ENCODE measurements at regions not wholly inside any gene's neighbourhood (a gene's known extent, or its start where the extent isn't known, plus 50 kb on each side); places are given as distances from the start of the nearest gene placed in this dataset.
"Not testable (repeated sequence)": the region's sequence is repeated elsewhere in the genome, so short reads cannot be mapped to it uniquely, and the experiment has no call there.

- DNase-seq: no peak
These were observed 161.8 kb upstream of the RGS6 start for GRCh38 chr14:71770431-71770830.

- DNase-seq: not testable (repeated sequence)
These were observed 160.8 kb upstream of the RGS6 start for GRCh38 chr14:71771421-71771820.

GRCh38 chr14:71771996-71772395 lies 160.2 kb upstream of the RGS6 start:
- DNase-seq: not testable (repeated sequence)

GRCh38 chr14:71773898-71774481 lies 158.2 kb upstream of the RGS6 start:
- peak; percentile 17 for DNase-seq

DNA sequence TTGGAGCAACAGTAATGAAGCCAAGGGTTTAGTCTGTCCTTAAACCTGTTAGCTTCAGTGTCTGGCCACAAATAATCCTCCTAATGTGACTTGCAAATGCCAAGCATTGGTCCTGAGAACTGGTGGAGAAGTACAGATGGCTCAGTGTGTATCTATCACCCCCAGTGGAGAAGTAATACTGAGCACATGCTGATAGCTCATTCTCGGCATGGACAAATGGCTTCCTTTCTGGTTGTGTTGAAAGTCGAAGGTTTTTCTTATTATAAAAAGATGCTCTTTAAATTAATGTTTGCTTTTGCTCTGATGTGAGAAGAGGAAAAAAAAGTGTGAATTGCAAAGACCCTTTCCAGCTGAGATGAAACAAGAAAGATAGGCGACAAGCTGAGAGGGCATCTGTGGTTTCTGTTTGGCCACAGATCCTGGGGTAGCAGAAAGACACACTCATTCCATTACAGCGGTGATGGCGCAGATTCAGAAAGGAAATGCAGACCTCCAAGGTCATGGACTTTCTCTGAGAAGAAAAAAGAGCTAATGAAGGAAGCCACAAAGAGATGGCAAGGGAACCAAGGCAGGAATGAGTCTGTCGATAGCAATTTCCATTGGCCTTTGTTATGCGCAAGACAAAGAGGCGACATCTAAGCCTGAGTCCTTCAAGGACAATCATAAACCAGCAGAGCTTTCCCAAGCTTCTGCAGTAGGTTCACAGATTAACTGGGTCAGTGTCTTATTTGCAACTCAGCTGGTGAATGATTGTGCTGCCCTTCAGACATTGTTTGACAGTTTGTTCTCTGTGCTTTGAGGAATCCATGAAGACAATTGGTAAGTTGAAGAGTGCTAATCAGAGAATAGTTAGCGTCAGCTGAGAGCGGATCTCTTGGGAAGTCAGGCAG lies 155.5 kb upstream of the RGS6 start:
- DNase-seq: peak; percentile 16

DNA sequence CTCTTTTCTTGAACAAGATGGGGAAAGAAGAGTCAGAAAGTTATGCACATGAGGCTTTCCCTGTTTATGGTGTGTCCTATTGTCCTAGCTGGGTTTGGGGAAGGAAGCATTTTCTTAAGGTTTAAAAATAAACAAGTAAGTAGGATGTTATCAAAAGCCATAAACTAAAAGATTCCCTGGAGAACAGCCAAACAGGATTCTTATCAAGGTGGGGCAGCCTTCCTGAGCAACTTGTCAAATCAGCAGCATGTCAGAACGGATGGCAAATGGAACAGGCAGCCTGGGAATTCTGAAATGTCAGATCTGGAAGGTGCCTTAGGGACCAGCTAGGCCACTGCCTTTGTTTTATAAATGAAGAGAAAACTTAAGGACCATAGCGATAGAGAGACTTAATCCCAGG lies 152.2 kb upstream of the RGS6 start:
- no peak for DNase-seq

GRCh38 chr14:71780822-71781221 lies 151.4 kb upstream of the RGS6 start:
- DNase-seq: no peak

GRCh38 chr14:71783088-71783487 lies 149.1 kb upstream of the RGS6 start:
- no peak for DNase-seq

GRCh38 chr14:71783786-71784185 lies 148.4 kb upstream of the RGS6 start:
- DNase-seq: no peak

DNA sequence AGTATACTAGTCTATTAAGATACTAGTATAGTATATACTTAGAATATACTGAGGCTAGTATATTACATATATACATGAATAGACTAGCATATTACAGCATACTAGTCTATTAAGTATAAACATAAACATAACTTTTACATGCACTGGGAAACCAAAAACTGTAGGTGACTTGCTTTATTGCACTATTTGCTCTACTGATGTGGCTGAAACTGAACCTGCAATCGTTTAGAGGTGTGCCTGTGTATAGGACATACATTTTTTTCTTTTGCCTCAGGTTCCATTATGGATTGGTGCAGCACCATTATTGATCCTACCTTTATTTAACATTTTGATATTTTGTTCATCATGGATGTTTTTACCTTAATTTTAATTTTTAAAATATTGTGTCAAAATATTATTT lies 143.2 kb upstream of the RGS6 start:
- no peak for DNase-seq

- no peak for DNase-seq
These were observed 132.4 kb upstream of the RGS6 start for GRCh38 chr14:71799841-71800240.

DNA sequence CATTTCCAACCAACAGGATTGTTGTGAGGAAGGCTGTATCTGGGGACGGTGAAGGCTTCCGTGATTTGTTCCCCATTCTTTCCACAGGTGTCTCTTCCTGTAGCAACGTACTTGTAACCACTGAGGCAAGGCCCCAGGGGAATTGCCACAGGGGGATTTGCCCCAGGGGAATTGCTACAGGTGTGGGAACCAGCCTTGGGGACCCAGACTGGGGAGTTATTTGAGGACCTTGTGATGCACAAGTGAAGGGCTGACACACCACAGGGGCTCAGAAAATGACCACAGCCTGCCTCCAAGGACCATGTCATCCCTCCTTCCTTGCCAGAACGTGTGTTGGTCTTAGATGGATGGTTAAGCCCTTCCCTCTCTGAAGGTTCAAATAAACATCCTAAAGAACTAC lies 131.4 kb upstream of the RGS6 start:
- no peak for DNase-seq

GRCh38 chr14:71803539-71804260 lies 128.5 kb upstream of the RGS6 start:
- no peak for DNase-seq

DNA sequence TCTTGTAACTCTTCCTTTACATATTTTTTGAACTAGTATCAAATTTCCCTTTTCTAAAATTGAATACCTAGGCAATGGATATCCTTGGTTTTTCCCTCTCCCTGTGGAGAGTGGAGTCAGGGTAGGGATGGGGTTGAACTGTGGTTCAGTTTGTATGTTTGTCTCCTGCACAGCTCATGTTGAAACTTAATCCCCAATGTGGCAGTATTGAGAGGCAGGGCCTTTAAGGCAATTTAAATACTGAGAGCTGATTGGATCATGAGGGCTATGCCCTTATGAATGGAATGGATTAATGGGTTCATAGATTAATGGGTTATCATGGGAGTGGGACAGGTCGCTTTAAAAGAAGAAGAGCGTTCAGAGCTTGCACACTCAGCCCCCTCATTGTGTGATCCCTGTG lies 127.2 kb upstream of the RGS6 start:
- no peak for DNase-seq

DNA sequence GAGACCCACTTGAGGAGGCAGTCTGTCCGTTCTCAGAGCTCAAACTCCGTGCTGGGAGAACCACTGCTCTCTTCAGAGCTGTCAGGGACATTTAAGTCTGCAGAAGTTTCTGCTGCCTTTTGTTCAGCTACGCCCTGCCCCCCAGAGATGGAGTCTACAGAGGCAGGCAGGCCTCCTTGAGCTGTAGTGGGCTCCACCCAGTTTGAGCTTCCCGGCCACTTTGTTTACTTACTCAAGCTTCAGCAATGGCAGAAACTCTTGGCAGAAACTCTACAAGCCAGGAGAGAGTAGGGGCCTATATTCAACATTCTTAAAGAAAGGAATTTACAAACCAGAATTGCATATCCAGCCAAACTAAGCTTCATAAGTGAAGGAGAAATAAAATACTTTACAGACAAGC lies 125.2 kb upstream of the RGS6 start:
- not testable (repeated sequence) for DNase-seq

DNA sequence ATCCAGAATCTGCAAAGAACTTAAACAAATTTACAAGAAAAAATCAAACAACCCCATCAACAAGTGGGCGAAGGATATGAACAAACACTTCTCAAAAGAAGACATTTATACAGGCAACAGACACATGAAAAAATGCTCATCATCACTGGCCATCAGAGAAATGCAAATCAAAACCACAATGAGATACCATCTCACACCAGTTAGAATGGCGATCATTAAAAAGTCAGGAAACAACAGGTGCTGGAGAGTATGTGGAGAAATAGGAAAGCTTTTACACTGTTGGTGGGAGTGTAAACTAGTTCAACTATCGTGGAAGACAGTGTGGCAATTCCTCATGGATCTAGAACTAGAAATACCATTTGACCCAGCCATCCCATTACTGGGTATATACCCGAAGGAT lies 121.4 kb upstream of the RGS6 start:
- DNase-seq: not testable (repeated sequence)

DNA sequence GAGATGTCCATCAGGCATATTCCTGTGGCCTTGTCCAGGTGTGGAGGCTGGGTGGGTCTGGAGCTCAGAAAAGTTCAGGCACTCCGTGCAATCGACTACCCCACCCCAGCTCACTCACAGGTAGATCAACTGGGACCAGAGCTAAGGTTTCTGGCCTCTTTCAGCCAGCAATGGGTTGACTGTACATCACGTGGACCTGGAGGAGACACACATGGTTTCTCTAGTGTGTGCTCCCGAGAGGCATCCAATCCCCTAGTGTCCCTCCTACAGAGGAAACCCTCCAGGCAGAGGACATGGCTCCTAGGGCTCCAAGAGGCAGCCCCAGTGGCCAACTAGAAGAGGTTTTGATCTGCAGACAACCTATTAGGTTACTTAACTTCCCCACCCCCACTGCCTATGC lies 119.5 kb upstream of the RGS6 start:
- no peak for DNase-seq

DNA sequence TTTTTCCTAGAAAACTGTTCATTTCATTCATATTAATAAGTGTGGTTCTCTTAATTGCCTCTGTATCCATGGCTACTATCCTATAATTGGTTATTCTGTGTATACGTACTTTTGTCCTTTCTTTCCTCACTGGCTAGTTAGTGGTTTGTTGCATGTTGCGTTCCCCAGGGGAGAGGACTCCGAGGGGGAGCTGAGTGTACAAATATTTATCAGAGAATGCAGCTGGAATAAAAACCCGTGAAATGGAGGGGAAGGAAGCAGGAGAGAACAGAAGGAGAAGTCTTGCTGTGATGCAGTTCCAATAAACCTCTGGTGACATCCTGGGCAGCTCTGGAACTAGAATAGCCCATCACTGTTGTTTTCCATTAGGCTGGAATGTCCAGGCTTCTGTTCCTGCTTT lies 117.1 kb upstream of the RGS6 start:
- DNase-seq: no peak

DNA sequence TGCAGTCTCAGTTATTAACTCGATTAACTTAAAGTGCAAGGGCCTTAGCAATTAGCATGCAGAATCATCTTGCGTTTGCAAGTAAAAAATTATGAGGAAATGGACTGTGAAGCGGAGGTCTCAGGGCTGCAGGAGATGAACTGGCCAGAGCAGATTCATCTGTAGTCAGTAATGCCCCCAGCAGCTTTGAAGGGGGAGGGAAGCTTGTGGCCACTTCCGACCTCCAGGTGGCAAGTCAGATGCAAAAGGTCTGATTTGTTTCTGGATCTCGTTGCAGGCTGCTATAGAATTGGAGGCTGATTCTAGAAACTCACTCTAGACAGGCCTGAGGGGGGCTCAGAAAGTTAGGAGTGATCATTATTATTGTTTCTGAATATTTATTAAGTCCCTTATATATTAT lies 107.4 kb upstream of the RGS6 start:
- DNase-seq: no peak

GRCh38 chr14:71833476-71833875 lies 98.8 kb upstream of the RGS6 start:
- peak; percentile 5 for DNase-seq

DNA sequence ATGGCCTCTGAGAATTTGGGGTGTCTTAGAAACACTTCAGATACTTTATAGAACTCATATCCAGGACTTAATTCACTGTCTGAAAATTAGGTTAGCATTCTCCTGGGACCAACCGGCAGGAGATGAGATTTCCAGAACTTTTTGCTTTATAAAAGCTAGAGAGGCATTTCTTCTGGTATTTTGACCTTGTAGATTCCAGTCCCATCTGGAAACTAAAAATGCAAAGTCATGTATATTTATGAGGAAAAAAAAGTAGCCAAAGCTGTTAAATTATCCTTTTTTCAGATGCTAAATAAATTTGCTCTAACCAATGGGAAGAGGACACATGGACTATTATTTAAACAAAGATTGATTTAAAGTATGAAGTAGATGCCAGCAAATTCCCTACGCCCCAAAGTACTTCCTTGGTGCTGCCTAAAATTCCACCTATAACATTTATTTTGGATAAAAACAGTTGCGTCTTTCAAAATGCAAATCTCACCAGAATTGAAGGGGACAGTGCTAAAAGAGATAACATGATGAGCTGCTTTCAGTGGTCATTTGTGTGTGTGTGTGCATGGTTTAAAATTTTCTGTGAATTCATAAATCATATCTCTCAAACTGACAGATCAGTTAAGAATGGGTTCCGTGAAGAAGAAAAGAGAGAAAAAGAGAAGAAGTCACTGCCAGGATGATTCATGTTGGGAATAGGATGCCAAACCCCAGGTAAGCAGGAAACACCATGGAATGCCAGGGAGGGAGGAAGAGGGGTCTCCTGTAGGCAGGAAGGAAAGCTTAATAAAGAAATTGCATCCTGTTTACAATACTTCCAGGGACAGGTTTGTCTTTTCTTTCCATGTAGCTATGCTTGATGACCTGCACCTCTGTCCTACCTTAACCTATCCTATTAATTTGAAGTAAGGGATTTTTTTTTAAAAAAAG lies 97.7 kb upstream of the RGS6 start:
- DNase-seq: no peak

DNA sequence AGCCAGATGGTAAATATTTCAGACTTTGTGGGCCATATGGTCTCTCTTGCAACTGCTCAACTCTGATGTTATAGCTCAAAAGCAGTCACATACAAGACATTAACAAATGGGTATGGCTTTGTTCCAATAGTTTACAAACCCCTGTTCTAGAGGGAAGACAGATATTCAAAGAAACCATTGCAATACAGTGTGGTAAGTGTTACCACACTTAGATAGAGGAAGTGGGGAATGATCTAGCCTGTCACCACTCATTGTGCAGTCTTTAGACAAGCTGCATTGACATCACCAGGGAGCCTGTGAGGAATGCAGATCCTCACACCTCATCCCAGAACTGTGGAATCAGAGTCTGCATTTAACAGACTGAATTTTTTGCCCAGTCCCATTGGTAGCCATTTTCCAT lies 80.0 kb upstream of the RGS6 start:
- DNase-seq: peak; percentile 71

All from hematopoietic multipotent progenitor cell treated with erythropoietin and hydrocortisone succinate and interleukin-3 and kit ligand, for 6 days (in vitro differentiated cells).